ENCODE measurements at regions not wholly inside any gene's neighbourhood (a gene's known extent, or its start where the extent isn't known, plus 50 kb on each side); places are given as distances from the start of the nearest gene placed in this dataset.
"Not testable (repeated sequence)": the region's sequence is repeated elsewhere in the genome, so short reads cannot be mapped to it uniquely, and the experiment has no call there.

- ATAC-seq (no peak), DNase-seq (no peak)
- intact Hi-C loops (cut with micrococcal nuclease), result no loop called here
Measured at GRCh38 chr5:88093765-88094164, 174.9 kb downstream of the TMEM161B start.

DNA sequence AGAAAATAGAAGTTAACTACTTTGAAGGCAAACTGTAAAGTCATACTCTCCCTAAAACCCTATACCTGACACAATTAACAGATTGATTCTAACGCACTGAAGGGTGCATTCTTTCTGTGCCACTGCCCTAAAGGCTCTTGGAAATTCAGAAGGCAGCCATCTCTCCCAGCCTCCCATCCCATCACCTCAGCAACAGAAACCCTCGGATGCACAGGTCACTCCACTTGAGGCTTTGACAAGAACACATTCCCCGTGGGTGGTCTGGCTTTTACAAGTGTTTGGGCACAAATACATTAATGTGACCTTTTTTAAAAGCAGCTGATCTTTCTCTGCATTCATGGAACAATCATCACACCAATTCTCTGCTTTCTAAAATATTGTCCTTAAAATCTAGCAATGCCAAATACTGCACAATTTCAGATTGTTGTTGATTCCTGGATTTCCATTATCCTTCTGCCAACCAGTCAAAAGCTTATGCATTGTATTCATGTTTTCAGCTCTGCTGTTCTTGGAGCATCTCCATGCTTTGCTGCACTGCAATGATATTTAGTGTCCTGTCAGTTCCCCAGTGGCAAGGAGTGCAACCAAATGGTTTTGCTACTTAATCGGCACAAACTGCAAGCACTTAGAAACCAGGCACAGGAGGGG lies 175.6 kb downstream of the TMEM161B start:
- DNase-seq (no peak), ATAC-seq (no peak)
- intact Hi-C loops (cut with micrococcal nuclease), result no loop called here

- intact Hi-C loops (cut with micrococcal nuclease), result no loop called here
- no peak for DNase-seq
- ATAC-seq, result no peak
Measured at GRCh38 chr5:88092358-88092757, 176.3 kb downstream of the TMEM161B start.

- no peak for DNase-seq
- ATAC-seq, result no peak
- intact Hi-C loops (cut with micrococcal nuclease), result no loop called here
Measured at GRCh38 chr5:88090506-88090905, 178.1 kb downstream of the TMEM161B start.

DNA sequence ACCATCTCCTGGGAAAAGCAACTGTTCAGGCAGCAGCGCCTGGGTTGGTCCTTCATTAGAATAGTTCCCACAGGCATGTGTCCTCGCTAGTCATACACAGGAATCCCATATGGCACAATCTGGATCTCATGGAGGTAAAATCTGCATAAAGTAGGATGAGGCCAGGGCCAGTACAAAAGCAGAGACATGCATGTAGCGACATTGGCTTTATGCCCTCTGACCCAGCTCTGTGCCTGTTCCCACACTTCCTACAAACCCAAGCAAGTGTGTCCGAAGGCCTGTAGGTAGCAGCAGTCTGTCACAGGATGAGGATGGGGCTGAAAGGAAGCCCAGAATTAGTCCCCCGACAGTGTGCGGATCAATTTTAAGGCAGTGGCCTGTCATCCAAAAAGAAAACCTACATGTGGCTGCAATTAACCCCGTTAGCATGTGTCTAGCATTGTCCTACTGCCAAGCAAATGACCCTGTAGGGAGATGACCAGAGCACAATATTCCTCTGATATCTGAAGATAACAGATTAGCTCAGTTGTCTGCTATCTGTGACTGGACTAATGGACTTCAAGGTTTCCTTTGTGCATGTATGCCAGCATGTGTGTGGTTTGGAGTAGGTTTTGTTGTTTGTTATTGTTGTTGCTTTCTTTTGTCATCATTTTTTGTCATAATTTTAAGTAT lies 178.8 kb downstream of the TMEM161B start:
- ATAC-seq (no peak), DNase-seq (no peak)
- intact Hi-C loops (cut with micrococcal nuclease), result no loop called here

- DNase-seq, result no peak
- no peak for ATAC-seq
- intact Hi-C loops (cut with micrococcal nuclease), result no loop called here
Measured at GRCh38 chr5:88085462-88085861, 183.2 kb downstream of the TMEM161B start.

- no peak for DNase-seq
- ATAC-seq, result no peak
- intact Hi-C loops (cut with micrococcal nuclease), result no loop called here
Measured at GRCh38 chr5:88081877-88082276, 186.8 kb downstream of the TMEM161B start.

GRCh38 chr5:88063813-88064212 lies 204.8 kb downstream of the TMEM161B start:
- ATAC-seq (no peak), DNase-seq (no peak)
- intact Hi-C loops (cut with micrococcal nuclease), result no loop called here

DNA sequence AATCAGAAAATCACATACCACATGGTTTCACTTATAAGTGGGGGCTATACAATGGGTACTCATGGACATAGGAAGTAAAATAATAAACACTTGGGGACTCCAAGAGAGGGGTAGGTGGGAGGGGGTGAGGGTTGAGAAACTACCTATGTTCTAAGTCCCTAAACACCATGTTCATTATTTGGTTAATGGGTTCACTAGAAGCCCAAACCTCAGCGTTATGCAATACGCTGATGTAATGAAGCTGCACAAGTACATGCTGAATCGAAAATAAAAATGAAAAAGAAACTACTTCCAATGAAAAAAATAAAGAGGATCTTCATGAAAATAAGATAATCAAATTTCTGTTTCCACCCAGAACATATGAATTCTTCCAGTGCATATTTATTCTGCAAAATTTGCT lies 208.5 kb downstream of the TMEM161B start:
- DNase-seq (no peak), ATAC-seq (no peak)
- intact Hi-C loops (cut with micrococcal nuclease), result no loop called here

GRCh38 chr5:88058625-88059024 lies 210.0 kb downstream of the TMEM161B start:
- ATAC-seq (no peak), DNase-seq (no peak)
- intact Hi-C loops (cut with micrococcal nuclease), result no loop called here

GRCh38 chr5:88052468-88052867 lies 216.2 kb downstream of the TMEM161B start:
- DNase-seq; intact Hi-C loops (cut with micrococcal nuclease); ATAC-seq: not testable (repeated sequence)

DNA sequence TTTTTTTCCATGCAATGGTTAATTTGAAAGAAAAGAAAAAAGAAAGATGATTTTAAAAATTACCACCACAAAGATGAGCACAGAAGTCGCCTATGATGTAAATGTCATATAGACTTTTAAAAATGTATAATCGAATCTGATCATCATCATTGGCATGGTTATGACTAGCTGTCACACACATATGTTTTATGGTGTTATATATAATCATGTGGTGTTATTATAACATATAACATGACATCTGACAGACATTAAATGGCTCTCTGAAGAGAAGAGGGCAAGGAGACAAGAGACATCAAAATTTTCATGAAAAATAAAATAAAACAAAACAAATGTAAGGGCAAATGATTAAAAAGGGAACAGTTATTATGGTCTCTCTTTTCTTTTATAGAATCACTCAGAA lies 217.5 kb downstream of the TMEM161B start:
- ATAC-seq, result no peak
- intact Hi-C loops (cut with micrococcal nuclease), result no loop called here

DNA sequence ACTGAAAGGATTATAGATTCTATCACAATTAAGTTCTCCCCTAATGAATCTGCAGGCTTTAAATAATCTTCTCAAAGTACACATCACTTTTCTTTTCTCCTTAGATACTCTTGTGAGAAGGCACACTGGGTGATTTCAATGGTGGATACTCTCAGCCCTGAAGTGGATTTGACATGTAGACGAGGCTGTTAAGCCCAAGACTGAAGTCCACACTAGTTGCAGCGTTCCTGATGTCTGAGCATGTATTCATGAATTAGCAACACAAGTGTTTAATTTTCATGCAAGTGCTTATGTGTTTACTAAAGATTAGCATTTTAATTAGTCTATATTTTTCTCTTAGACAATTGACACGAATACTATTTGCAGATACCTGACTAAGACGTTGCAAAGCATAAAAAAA lies 218.9 kb downstream of the TMEM161B start:
- intact Hi-C loops (cut with micrococcal nuclease), result no loop called here
- DNase-seq (no peak), ATAC-seq (no peak)

More for the DNA sequence above, 217.5 kb downstream of the TMEM161B start:
- no peak for DNase-seq

DNA sequence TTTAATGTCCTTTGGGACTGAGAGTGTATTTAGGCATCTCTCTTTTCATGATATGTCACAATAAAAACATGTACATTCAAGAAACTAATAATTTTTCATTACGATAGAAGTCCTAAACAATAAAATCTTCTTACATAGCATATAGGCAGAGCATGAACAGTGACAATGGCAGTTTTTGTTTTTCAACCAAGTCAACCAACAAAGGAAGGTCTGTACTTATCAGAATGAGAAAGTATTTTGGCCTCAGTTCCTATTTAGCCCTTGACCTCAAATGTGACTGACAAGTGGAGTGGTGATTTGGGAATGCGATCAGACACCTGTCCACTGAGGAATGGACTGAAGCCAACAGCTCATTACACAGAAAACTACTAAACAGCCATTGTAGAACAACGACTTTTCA lies 219.5 kb downstream of the TMEM161B start:
- intact Hi-C loops (cut with micrococcal nuclease), result no loop called here
- ATAC-seq, result no peak
- no peak for DNase-seq

- ATAC-seq (no peak), DNase-seq (no peak)
- intact Hi-C loops (cut with micrococcal nuclease), result no loop called here
Measured at GRCh38 chr5:88045931-88046461, 222.6 kb downstream of the TMEM161B start.

GRCh38 chr5:88045165-88045564 lies 223.5 kb downstream of the TMEM161B start:
- no peak for ATAC-seq
- DNase-seq, result no peak
- intact Hi-C loops (cut with micrococcal nuclease), result no loop called here

- intact Hi-C loops (cut with micrococcal nuclease), result no loop called here
- ATAC-seq, result no peak
Measured at GRCh38 chr5:88034520-88034919, 234.1 kb downstream of the TMEM161B start.

DNA sequence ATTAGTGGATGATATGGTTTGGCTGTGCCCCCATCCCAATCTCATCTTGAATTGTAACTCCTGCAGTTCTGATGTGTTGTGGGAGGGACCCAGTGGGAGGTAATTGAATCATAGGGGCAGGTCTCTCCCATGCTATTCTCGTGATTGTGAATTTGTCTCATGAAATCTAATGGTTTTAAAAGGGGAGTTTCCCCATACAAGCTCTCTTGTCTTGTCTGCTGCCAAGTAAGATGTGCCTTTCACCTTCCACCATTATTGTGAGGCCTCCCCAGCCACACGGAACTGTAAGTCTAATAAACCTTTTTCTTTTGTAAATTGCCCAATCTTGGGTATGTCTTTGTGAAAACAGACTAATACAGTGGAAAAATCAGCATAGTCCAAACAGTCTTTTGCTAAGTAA lies 235.5 kb downstream of the TMEM161B start:
- ATAC-seq (no peak), DNase-seq (no peak)
- intact Hi-C loops (cut with micrococcal nuclease), result no loop called here

More at GRCh38 chr5:88034520-88034919, 234.1 kb downstream of the TMEM161B start:
- DNase-seq, result no peak

- DNase-seq (no peak), ATAC-seq (no peak)
- intact Hi-C loops (cut with micrococcal nuclease), result no loop called here
Measured at GRCh38 chr5:88029011-88029410, 239.6 kb downstream of the TMEM161B start.

DNA sequence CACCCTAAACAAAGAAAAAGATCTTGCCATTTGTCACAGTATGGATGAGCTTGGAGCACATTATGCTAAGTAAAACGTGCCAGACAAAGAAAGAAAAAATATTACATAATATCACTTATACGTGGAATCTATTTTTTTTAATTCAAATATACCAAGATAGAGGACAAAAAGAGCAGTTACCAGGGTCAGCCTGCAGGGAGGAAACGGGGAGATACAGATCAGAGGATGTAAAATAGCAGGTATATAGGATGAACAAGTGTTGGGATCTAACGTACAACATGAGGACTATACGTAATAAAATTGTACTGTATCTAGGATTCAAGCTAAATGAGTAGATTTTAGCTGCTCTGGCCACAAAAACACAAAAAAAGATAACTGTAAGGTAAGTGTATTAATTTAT lies 247.5 kb downstream of the TMEM161B start:
- DNase-seq (no peak), ATAC-seq (no peak)
- intact Hi-C loops (cut with micrococcal nuclease), result no loop called here

DNA sequence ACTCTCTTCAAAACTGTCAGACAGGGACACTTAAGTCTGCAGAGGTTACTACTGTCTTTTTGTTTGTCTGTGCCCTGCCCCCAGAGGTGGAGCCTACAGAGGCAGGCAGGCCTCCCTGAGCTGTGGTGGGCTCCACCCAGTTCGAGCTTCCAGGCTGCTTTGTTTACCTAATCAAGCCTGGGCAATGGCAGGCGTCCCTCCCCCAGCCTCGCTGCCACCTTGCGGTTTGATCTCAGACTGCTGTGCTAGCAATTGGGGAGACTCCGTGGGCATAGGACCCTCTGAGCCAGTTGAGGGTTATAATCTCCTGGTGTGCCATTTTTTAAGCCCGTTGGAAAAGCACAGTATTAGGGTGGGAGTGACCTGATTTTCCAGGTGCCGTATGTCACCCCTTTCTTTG lies 253.7 kb downstream of the TMEM161B start:
- ATAC-seq; intact Hi-C loops (cut with micrococcal nuclease); DNase-seq: not testable (repeated sequence)

All from left ventricle myocardium superior (tissue), 1 donor.